ENCODE measurements at regions not wholly inside any gene's neighbourhood (a gene's known extent, or its start where the extent isn't known, plus 50 kb on each side); places are given as distances from the start of the nearest gene placed in this dataset.

- TF ChIP-seq POLR2A (IDR thresholded peaks at IDR 0.05) = no peak
- TF ChIP-seq CTCF (IDR thresholded peaks at IDR 0.05) = no peak
Measured at GRCh38 chr15:25251700-25252390, 187.0 kb downstream of the UBE3A start.
